ENCODE measurements at regions not wholly inside any gene's neighbourhood (a gene's known extent, or its start where the extent isn't known, plus 50 kb on each side); places are given as distances from the start of the nearest gene placed in this dataset.

DNA sequence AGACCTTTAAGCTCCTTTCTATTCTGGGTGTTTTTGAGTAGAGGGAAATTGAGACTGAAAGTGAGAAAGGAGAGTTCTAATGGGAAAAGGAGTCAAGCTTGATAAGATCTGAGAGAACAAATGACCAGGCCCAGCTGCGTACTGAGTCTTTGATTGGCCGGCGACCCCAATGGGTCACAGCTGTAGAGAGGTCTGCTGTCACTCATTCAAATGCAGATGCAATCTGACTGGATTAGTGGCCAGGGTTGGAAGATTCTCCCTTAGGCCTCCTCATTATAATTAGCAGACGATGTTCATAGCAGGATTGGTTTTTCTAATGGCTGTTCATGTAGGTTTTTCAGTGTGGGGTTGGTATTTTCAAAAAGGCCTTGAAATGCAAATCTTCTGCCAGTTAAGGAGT lies 127.2 kb upstream of the SLC25A13 start:
- no peak for TF ChIP-seq EZH2 (IDR thresholded peaks at IDR 0.05; ENCODE audit: insufficient read depth, low read length)
- TF ChIP-seq, protein P1, sequence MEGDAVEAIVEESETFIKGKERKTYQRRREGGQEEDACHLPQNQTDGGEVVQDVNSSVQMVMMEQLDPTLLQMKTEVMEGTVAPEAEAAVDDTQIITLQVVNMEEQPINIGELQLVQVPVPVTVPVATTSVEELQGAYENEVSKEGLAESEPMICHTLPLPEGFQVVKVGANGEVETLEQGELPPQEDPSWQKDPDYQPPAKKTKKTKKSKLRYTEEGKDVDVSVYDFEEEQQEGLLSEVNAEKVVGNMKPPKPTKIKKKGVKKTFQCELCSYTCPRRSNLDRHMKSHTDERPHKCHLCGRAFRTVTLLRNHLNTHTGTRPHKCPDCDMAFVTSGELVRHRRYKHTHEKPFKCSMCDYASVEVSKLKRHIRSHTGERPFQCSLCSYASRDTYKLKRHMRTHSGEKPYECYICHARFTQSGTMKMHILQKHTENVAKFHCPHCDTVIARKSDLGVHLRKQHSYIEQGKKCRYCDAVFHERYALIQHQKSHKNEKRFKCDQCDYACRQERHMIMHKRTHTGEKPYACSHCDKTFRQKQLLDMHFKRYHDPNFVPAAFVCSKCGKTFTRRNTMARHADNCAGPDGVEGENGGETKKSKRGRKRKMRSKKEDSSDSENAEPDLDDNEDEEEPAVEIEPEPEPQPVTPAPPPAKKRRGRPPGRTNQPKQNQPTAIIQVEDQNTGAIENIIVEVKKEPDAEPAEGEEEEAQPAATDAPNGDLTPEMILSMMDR (IDR thresholded peaks at IDR 0.05; ENCODE audit: insufficient read depth, low read depth, low read length): no peak

All from astrocyte (in vitro differentiated cells and primary cell).